Astrocyte of the spinal cord (primary cell): ENCODE measurements at regions not wholly inside any gene's neighbourhood (a gene's known extent, or its start where the extent isn't known, plus 50 kb on each side); places are given as distances from the start of the nearest gene placed in this dataset.

Experiments
- DNase-seq: peaks from one replicate; pipeline ENCODE4 v3.0.0; 2011; ENCODE audit warnings: low read depth, low spot score
- H3K4me3 ChIP-seq: 2 replicates; pipeline ENCODE4 v1.5.1; 2011; ENCODE audit warnings: low read depth, mild to moderate bottlenecking, low read length, moderate library complexity
- in situ Hi-C: cut with HindIII; loops from 2 replicates; pipeline ENCODE4 v1.10.0; 2017; ENCODE audit warnings: low sequenced_read_pairs
- TF ChIP-seq, protein P1 (sequence below): IDR thresholded peaks from 2 replicates; pipeline ENCODE4 v1.5.1; 2012; ENCODE audit warnings: low read depth, mild to moderate bottlenecking, low read length, inconsistent platforms

DNA sequence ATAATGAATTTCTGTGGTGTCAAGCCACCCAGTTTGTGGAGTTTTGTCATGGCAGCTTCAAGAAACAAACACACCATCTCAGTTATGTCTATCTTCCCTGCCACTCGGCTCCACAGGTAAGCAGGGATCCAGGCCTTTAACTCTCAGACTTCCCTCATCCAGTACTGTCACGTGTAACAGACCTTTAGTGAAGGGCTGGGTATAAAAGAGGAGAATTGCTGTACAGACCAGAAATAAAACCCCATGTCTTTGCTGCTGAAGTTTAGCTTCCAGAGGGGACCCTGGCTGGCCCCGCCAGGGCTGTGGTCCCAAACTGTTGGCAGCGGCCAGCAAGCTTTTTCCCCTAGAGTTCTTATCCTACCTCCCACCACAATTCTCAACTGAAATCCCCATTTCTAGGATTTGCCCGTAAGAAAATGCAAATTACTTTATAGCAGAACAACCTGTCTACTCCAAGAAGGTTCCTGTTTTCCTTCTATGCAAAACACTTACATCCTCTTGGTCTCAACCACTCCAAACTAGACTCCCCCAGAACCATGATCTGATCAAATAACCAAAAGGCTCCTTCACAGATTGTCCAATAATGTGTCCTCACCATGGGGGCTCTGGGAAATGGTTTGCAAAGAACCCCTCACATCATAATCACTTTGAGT, 438.0 kb upstream of the ID2 start:
- no peak for DNase-seq
- TF ChIP-seq, protein P1, sequence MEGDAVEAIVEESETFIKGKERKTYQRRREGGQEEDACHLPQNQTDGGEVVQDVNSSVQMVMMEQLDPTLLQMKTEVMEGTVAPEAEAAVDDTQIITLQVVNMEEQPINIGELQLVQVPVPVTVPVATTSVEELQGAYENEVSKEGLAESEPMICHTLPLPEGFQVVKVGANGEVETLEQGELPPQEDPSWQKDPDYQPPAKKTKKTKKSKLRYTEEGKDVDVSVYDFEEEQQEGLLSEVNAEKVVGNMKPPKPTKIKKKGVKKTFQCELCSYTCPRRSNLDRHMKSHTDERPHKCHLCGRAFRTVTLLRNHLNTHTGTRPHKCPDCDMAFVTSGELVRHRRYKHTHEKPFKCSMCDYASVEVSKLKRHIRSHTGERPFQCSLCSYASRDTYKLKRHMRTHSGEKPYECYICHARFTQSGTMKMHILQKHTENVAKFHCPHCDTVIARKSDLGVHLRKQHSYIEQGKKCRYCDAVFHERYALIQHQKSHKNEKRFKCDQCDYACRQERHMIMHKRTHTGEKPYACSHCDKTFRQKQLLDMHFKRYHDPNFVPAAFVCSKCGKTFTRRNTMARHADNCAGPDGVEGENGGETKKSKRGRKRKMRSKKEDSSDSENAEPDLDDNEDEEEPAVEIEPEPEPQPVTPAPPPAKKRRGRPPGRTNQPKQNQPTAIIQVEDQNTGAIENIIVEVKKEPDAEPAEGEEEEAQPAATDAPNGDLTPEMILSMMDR: no peak
- in situ Hi-C loops: no loop called here
- no peak overlapping the region for H3K4me3 ChIP-seq

DNA sequence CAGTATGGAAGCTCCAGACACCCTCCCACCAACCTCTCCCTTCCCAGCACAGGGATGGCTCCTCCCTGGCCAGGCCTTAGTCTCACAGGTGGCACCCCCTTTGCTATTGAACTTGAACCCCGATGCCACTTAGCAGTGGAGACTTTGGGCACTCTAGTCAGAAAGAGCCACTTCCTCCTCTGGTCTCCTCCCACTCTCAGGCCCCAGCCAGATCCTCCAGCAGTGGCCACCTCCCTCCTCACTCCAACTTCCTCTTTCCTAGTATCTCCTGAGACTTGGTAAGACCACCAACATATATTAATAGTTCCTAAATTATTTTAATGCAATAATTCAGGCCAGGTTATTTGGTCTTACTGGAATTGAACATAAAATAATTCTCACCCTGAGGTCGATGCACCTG, 437.2 kb upstream of the ID2 start:
- H3K4me3 ChIP-seq: no peak overlapping the region
- TF ChIP-seq, protein P1: no peak
- in situ Hi-C loops: no loop called here
- no peak for DNase-seq

DNA sequence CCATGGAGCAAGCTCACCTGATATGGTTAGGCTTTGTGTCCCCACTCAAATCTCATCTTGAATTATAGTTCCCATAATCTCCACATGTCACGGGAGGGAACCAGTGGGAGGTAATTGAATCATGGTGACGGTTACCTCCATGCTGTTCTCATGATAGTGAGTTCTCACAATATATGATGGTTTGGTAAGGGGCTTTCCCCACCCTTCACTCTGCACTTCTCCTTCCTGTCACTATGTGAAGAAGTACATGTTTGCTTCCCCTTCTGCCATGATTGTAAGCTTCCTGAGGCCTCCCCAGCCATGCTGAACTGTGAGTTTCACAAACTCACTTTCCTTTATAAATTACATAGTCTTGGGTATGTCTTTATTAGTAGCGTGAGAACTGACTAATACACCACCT, 435.7 kb upstream of the ID2 start:
- TF ChIP-seq, protein P1: no peak
- H3K4me3 ChIP-seq: no peak overlapping the region
- no peak for DNase-seq
- in situ Hi-C loops: no loop called here

DNA sequence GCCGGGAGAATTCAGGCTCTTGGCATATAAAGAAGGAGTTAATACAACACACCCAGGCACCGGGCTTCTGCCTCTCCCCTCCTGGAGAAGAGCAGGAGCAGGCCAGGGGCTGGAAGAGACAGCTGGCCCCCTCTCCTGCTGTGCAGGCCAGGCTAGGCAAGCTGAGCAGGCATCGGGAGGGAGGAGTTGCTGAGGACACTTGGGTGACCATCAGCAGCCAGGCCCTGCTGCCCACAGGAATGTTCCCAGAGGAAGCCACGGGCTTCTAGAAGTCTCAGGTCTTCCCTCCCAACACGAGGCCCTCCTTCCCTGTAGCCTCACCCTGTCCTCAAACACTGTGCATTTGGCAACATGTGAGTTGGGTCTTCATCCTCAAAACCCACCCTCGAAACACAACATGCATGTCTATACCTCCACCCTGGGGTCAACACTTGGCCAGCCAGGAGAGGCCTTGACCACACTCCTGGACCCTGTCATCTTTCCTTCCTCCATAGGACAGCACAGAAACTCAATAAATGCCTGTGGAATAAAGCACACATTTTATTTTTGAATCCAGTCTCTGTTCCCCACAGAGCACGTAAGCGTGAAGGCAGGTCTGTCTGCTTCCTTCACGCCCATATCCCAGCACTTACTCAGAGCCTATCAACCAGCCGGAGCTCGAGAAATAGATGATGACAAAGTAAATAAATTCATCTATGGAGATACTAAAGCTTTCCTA, 433.8 kb upstream of the ID2 start:
- in situ Hi-C loops: no loop called here
- no peak for DNase-seq
- TF ChIP-seq, protein P1: no peak
- no peak overlapping the region for H3K4me3 ChIP-seq

DNA sequence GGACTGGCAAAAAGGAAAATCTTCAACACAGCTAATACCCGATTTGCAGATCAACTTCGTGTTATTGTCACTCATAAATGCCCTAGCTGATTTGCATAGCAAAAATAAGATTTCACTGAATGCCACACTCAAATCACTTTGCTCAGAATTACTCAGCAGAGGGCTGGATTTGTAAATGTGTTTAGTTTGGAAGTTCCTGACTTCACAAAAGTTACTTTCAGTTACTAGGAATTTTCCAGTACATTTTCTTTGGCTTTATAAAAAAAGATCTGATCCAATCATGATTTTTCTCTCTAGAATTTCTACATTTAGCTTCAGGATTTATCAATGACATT, 433.3 kb upstream of the ID2 start:
- TF ChIP-seq, protein P1: no peak
- H3K4me3 ChIP-seq: no peak overlapping the region
- peak; percentile 33 for DNase-seq
- in situ Hi-C loops: no loop called here

DNA sequence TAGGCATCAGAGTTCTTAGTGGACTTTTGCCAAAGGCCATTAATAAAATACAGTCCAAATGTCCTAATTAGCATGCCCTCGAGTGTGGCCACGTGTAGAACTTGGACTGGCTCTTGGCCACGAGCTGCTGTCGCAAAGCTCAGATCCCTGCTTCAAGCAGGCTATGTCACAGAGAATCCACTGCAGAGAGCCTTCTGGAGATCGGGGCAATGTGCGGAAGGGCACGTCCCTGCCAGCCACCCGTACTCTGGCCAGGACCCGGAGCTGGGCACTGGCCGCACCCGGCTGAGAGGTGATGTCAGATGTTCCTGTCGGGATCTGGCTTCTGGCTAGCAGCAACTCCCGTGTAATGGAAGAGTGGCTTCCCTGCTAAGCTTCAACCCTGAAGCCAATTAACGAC, 432.7 kb upstream of the ID2 start:
- TF ChIP-seq, protein P1: no peak
- in situ Hi-C loops: no loop called here
- no peak for DNase-seq
- H3K4me3 ChIP-seq: no peak overlapping the region
